Body of pancreas (tissue), 4 donors: ENCODE measurements at regions not wholly inside any gene's neighbourhood (a gene's known extent, or its start where the extent isn't known, plus 50 kb on each side); places are given as distances from the start of the nearest gene placed in this dataset.

Experiments
- ATAC-seq: fragments of 150-250 bp; one replicate; pipeline ENCODE4 v1.9.1; 2016
- DNase-seq, 4 donors: peaks; one replicate each; pipeline ENCODE4 v3.0.0-alpha.2; 2019
- H3K27ac ChIP-seq, 4 donors: fragments of 200-600 bp; sonication (generic); 1 replicate in 3 of 4; 2 replicates in 1 of 4; pipeline versions ENCODE4 v1.5.1 to v1.6.1; 2016 to 2019; ENCODE audit warnings: mild to moderate bottlenecking in 1 of 4, mixed read lengths in 1 of 4, moderate library complexity in 1 of 4
- H3K27me3 ChIP-seq, 2 donors: fragments of 200-600 bp; sonication (generic); one replicate each; pipeline ENCODE4 v1.6.0; 2016; ENCODE audit warnings: mild to moderate bottlenecking in 1 of 2
- H3K36me3 ChIP-seq, 2 donors: fragments of 200-600 bp; sonication (generic); replicated peaks in 1 of 2; 2 replicates each; pipeline ENCODE4 v1.5.1; 2016; ENCODE audit warnings: low read depth in 2 of 2; ENCODE audit not compliant: insufficient read depth in 1 of 2
- H3K4me1 ChIP-seq: fragments of 200-600 bp; sonication (generic); one replicate; pipeline ENCODE4 v1.6.0; 2016
- H3K4me3 ChIP-seq, 2 donors: fragments of 200-600 bp; sonication (generic); 1 replicate in 1 of 2; 2 replicates in 1 of 2; pipeline ENCODE4 v1.5.1; 2016 to 2019
- H3K9me3 ChIP-seq, 3 donors: fragments of 200-600 bp; sonication (generic); 1 replicate in 2 of 3; 2 replicates in 1 of 3; pipeline ENCODE4 v1.5.1; 2016
- CTCF ChIP-seq, 7 experiments: fragments of 450-650 bp in 4 of 7; fragments of 200-600 bp in 3 of 7; sonication (generic) in 3 of 7; IDR thresholded peaks; one replicate each; pipeline ENCODE4 v1.5.1; 2016 to 2019; ENCODE audit warnings: antibody characterized with exemption in 7 of 7
- POLR2A ChIP-seq, 3 donors: fragments of 450-650 bp; IDR thresholded peaks; one replicate each; pipeline ENCODE4 v1.6.1; 2016; ENCODE audit warnings: antibody characterized with exemption in 3 of 3, mild to moderate bottlenecking in 2 of 3
- WGBS, 2 donors: methylation state at CpG; one replicate each; pipeline ENCODE4 v1.1.5; 2017; 5-methylcytosine and 5-hydroxymethylcytosine counted together
- intact Hi-C: fragments of 100-400 bp; cut with DNase I; formaldehyde crosslinking; loops from one replicate; pipeline ENCODE4 v1.15.1; 2023

- Histone ChIP-seq H3K27me3 (no peaks in the 10 kb centered on the region), H3K4me3 (no peak overlapping the region), H3K27ac (no peak overlapping the region), H3K4me1 (no peaks in the 10 kb centered on the region), H3K9me3 (no peaks in the 10 kb centered on the region), H3K36me3 (no peaks in the 10 kb centered on the region)
- 41 to 64% methylated on average over 3 of the region's 3 CpGs for WGBS, 2 donors
- no peak for TF ChIP-seq POLR2A (IDR thresholded peaks at IDR 0.05)
- TF ChIP-seq CTCF (IDR thresholded peaks at IDR 0.05): no peak
- no peak for DNase-seq
- intact Hi-C loops: no loop called here
- ATAC-seq: no peak
Observed at GRCh38 chr18:74023220-74023619, 124.4 kb downstream of the FBXO15 start.

- 75 to 80% methylated on average over 3 of the region's 3 CpGs for WGBS, 2 donors
- no peak for TF ChIP-seq CTCF (IDR thresholded peaks at IDR 0.05)
- TF ChIP-seq POLR2A (IDR thresholded peaks at IDR 0.05): no peak
Observed at GRCh38 chr18:74019864-74020263, 127.8 kb downstream of the FBXO15 start.

GRCh38 chr18:74013955-74014354 lies 133.7 kb downstream of the FBXO15 start:
- H3K27me3 ChIP-seq: no peaks in the 10 kb centered on the region
- H3K4me1 ChIP-seq: no peaks in the 10 kb centered on the region
- TF ChIP-seq POLR2A (IDR thresholded peaks at IDR 0.05) (no peak), CTCF (IDR thresholded peaks at IDR 0.05) (no peak)
- no peaks in the 10 kb centered on the region for H3K9me3 ChIP-seq
- H3K27ac ChIP-seq: no peak overlapping the region
- intact Hi-C loops: no loop called here
- peak; percentile 47 for ATAC-seq
- no peaks in the 10 kb centered on the region for H3K36me3 ChIP-seq
- WGBS, 2 donors: 35 to 37% methylated on average over 5 of the region's 5 CpGs
- peak in 1 of 4 donors; percentile 37 for DNase-seq
- H3K4me3 ChIP-seq: no peak overlapping the region

More at GRCh38 chr18:74019864-74020263, 127.8 kb downstream of the FBXO15 start:
- ATAC-seq (no peak), DNase-seq (no peak)
- Histone ChIP-seq H3K9me3 (no peaks in the 10 kb centered on the region), H3K36me3 (no peaks in the 10 kb centered on the region), H3K27ac (no peak overlapping the region), H3K4me3 (no peak overlapping the region), H3K27me3 (no peaks in the 10 kb centered on the region), H3K4me1 (no peaks in the 10 kb centered on the region)
- intact Hi-C loops: no loop called here

- ATAC-seq: no peak
Observed at GRCh38 chr18:74012954-74013630, 134.5 kb downstream of the FBXO15 start.

More at GRCh38 chr18:74012954-74013630, 134.5 kb downstream of the FBXO15 start:
- WGBS, 2 donors: 65 to 74% methylated on average over 14 of the region's 14 CpGs
- Histone ChIP-seq H3K36me3 (no peaks in the 10 kb centered on the region), H3K4me1 (no peaks in the 10 kb centered on the region), H3K4me3 (no peak overlapping the region), H3K27me3 (no peaks in the 10 kb centered on the region), H3K27ac (no peak overlapping the region), H3K9me3 (no peaks in the 10 kb centered on the region)
- no peak for DNase-seq
- no peak for TF ChIP-seq CTCF (IDR thresholded peaks at IDR 0.05)
- TF ChIP-seq POLR2A (IDR thresholded peaks at IDR 0.05): no peak
- intact Hi-C loops: no loop called here
